ENCODE measurements at regions not wholly inside any gene's neighbourhood (a gene's known extent, or its start where the extent isn't known, plus 50 kb on each side); places are given as distances from the start of the nearest gene placed in this dataset.
"Not testable (repeated sequence)": the region's sequence is repeated elsewhere in the genome, so short reads cannot be mapped to it uniquely, and the experiment has no call there.

GRCh38 chr9:30972654-30973053 is 1411.8 kb upstream of the ACO1 start:
- DNase-seq = no peak

GRCh38 chr9:30977965-30978364 is 1406.5 kb upstream of the ACO1 start:
- DNase-seq = no peak

- DNase-seq = no peak
Observed at GRCh38 chr9:30982301-30982700, 1402.1 kb upstream of the ACO1 start.

GRCh38 chr9:30995956-30996738 is 1388.3 kb upstream of the ACO1 start:
- no peak for DNase-seq

GRCh38 chr9:30996761-30997160 is 1387.7 kb upstream of the ACO1 start:
- DNase-seq = no peak

GRCh38 chr9:30997291-30997690 is 1387.2 kb upstream of the ACO1 start:
- DNase-seq = no peak

GRCh38 chr9:31005086-31005665 is 1379.3 kb upstream of the ACO1 start:
- DNase-seq = no peak

GRCh38 chr9:31013371-31013770 is 1371.1 kb upstream of the ACO1 start:
- no peak for DNase-seq

GRCh38 chr9:31023847-31024246 is 1360.6 kb upstream of the ACO1 start:
- DNase-seq = no peak

- peak in 1 of 2 experiments; percentile 16 for DNase-seq
Observed at GRCh38 chr9:31027678-31028077, 1356.8 kb upstream of the ACO1 start.

GRCh38 chr9:31028137-31028536 is 1356.3 kb upstream of the ACO1 start:
- DNase-seq = no peak

- DNase-seq = no peak
Observed at GRCh38 chr9:31030741-31031202, 1353.7 kb upstream of the ACO1 start.

- DNase-seq = no peak
Observed at GRCh38 chr9:31032206-31032605, 1352.2 kb upstream of the ACO1 start.

- DNase-seq = no peak
Observed at GRCh38 chr9:31034311-31034710, 1350.1 kb upstream of the ACO1 start.

- no peak for DNase-seq
Observed at GRCh38 chr9:31040564-31040963, 1343.9 kb upstream of the ACO1 start.

- DNase-seq = no peak
Observed at GRCh38 chr9:31045810-31046209, 1338.6 kb upstream of the ACO1 start.

GRCh38 chr9:31061592-31061991 is 1322.9 kb upstream of the ACO1 start:
- DNase-seq = not testable (repeated sequence)

- DNase-seq = no peak
Observed at GRCh38 chr9:31065691-31066090, 1318.8 kb upstream of the ACO1 start.

GRCh38 chr9:31067418-31067817 is 1317.0 kb upstream of the ACO1 start:
- no peak for DNase-seq

- DNase-seq = no peak
Observed at GRCh38 chr9:31071606-31072286, 1312.7 kb upstream of the ACO1 start.

- no peak for DNase-seq
Observed at GRCh38 chr9:31078175-31078574, 1306.3 kb upstream of the ACO1 start.

GRCh38 chr9:31084350-31084749 is 1300.1 kb upstream of the ACO1 start:
- DNase-seq = no peak

- no peak for DNase-seq
Observed at GRCh38 chr9:31089549-31090221, 1294.8 kb upstream of the ACO1 start.
